HFFc6 (cell line): ENCODE measurements at regions not wholly inside any gene's neighbourhood (a gene's known extent, or its start where the extent isn't known, plus 50 kb on each side); places are given as distances from the start of the nearest gene placed in this dataset.

Experiments used
- DNase-seq: peaks from one replicate; pipeline ENCODE4 v3.0.0-alpha.2; 2018
- H3K27ac Mint-ChIP-seq: 2 replicates; pipeline ENCODE4 v1.8.0; 2020; ENCODE audit warnings: mild to moderate bottlenecking, mixed read lengths
- H3K27me3 Mint-ChIP-seq: 2 replicates; pipeline ENCODE4 v1.8.0; 2021; ENCODE audit warnings: mild to moderate bottlenecking, moderate library complexity, mixed read lengths; ENCODE audit not compliant: insufficient read depth
- H3K36me3 Mint-ChIP-seq: 2 replicates; pipeline ENCODE4 v1.8.0; 2021; ENCODE audit warnings: low read depth, mixed read lengths
- H3K4me1 Mint-ChIP-seq: 2 replicates; pipeline ENCODE4 v1.8.0; 2020; ENCODE audit warnings: low read depth, mixed read lengths
- H3K4me3 Mint-ChIP-seq: 2 replicates; pipeline ENCODE4 v1.8.0; 2020; ENCODE audit warnings: mild to moderate bottlenecking, moderate library complexity, mixed read lengths
- H3K9me3 Mint-ChIP-seq: 2 replicates; pipeline ENCODE4 v1.8.0; 2020; ENCODE audit warnings: mild to moderate bottlenecking, mixed read lengths
- CTCF ChIP-seq: fragments of 200-600 bp; sonication (generic); IDR thresholded peaks from 2 replicates; pipeline ENCODE4 v1.5.0; 2021; ENCODE audit warnings: antibody characterized with exemption, mild to moderate bottlenecking

GRCh38 chr18:60153376-60153775, 219.2 kb downstream of the MC4R start:
- no peaks in the 10 kb centered on the region for H3K27me3 Mint-ChIP-seq
- no peaks in the 10 kb centered on the region for H3K4me1 Mint-ChIP-seq
- DNase-seq = no peak
- no peak overlapping the region for H3K4me3 Mint-ChIP-seq
- H3K36me3 Mint-ChIP-seq = no peaks in the 10 kb centered on the region
- H3K9me3 Mint-ChIP-seq = no peaks in the 10 kb centered on the region
- H3K27ac Mint-ChIP-seq = no peak overlapping the region
- no peak for TF ChIP-seq CTCF

GRCh38 chr18:60149316-60149715, 223.3 kb downstream of the MC4R start:
- no peaks in the 10 kb centered on the region; the same call in 1 of the 2 replicates for H3K27me3 Mint-ChIP-seq
- no peak for TF ChIP-seq CTCF
- no peak for DNase-seq

GRCh38 chr18:60147323-60147722, 225.3 kb downstream of the MC4R start:
- no peak for DNase-seq
- Mint-ChIP-seq H3K27me3 (no peaks in the 10 kb centered on the region; the same call in 1 of the 2 replicates), H3K4me1 (no peaks in the 10 kb centered on the region), H3K27ac (no peak overlapping the region), H3K9me3 (no peaks in the 10 kb centered on the region), H3K36me3 (no peaks in the 10 kb centered on the region), H3K4me3 (no peak overlapping the region)
- no peak for TF ChIP-seq CTCF

More at GRCh38 chr18:60149316-60149715, 223.3 kb downstream of the MC4R start:
- Mint-ChIP-seq H3K9me3 (no peaks in the 10 kb centered on the region), H3K4me1 (no peaks in the 10 kb centered on the region), H3K36me3 (no peaks in the 10 kb centered on the region), H3K27ac (no peak overlapping the region), H3K4me3 (no peak overlapping the region)

- Mint-ChIP-seq H3K27me3 (no peaks in the 10 kb centered on the region; the same call in none of the 2 replicates), H3K4me3 (no peak overlapping the region), H3K27ac (no peak overlapping the region), H3K9me3 (no peaks in the 10 kb centered on the region), H3K36me3 (no peaks in the 10 kb centered on the region), H3K4me1 (no peaks in the 10 kb centered on the region)
- no peak for TF ChIP-seq CTCF
- DNase-seq = no peak
Measured at GRCh38 chr18:60146220-60146960, 226.2 kb downstream of the MC4R start.

- Mint-ChIP-seq H3K9me3 (no peaks in the 10 kb centered on the region), H3K36me3 (no peaks in the 10 kb centered on the region), H3K4me3 (no peak overlapping the region), H3K27me3 (peaks cover under 1% of the 10 kb centered on the region), H3K4me1 (no peaks in the 10 kb centered on the region), H3K27ac (no peak overlapping the region)
- TF ChIP-seq CTCF = no peak
- no peak for DNase-seq
Measured at GRCh38 chr18:60145776-60146175, 226.8 kb downstream of the MC4R start.
